GM23248 (cell line): ENCODE measurements at regions not wholly inside any gene's neighbourhood (a gene's known extent, or its start where the extent isn't known, plus 50 kb on each side); places are given as distances from the start of the nearest gene placed in this dataset.

Source experiments
- DNase-seq: peaks from one replicate; pipeline ENCODE4 v3.0.0-alpha.2; 2015
- H2AFZ ChIP-seq: fragments of 200-600 bp; sonication (generic); 2 replicates; pipeline ENCODE4 v1.6.1; 2016; ENCODE audit warnings: antibody characterized with exemption
- H3F3A ChIP-seq: fragments of 200-600 bp; sonication (generic); 2 replicates; pipeline ENCODE4 v1.6.1; 2016; ENCODE audit warnings: mild to moderate bottlenecking, antibody characterized with exemption, mixed run types; ENCODE audit not compliant: insufficient read depth
- H3K27ac ChIP-seq: fragments of 200-600 bp; sonication (generic); 2 replicates; pipeline ENCODE4 v1.5.1; 2016; ENCODE audit warnings: mild to moderate bottlenecking
- H3K27me3 ChIP-seq: fragments of 200-600 bp; sonication (generic); replicated peaks from 2 replicates; pipeline ENCODE4 v1.6.1; 2016; ENCODE audit warnings: mild to moderate bottlenecking; ENCODE audit not compliant: insufficient read depth
- H3K36me3 ChIP-seq: fragments of 200-600 bp; sonication (generic); 2 replicates; pipeline ENCODE4 v1.6.1; 2016; ENCODE audit warnings: low read depth, mild to moderate bottlenecking
- H3K4me1 ChIP-seq: fragments of 200-600 bp; sonication (generic); 2 replicates; pipeline ENCODE4 v1.6.1; 2016; ENCODE audit warnings: mild to moderate bottlenecking; ENCODE audit not compliant: insufficient read depth
- H3K4me2 ChIP-seq: fragments of 200-600 bp; sonication (generic); one replicate; pipeline ENCODE4 v1.6.1; 2016; ENCODE audit warnings: mild to moderate bottlenecking; ENCODE audit not compliant: unreplicated experiment
- H3K4me3 ChIP-seq: fragments of 200-600 bp; sonication (generic); 2 replicates; pipeline ENCODE4 v1.5.1; 2016; ENCODE audit warnings: mild to moderate bottlenecking
- H3K79me2 ChIP-seq: fragments of 200-600 bp; sonication (generic); 2 replicates; pipeline ENCODE4 v1.6.1; 2016; ENCODE audit warnings: mild to moderate bottlenecking; ENCODE audit not compliant: insufficient read depth
- H3K9ac ChIP-seq: fragments of 200-600 bp; sonication (generic); 2 replicates; pipeline ENCODE4 v1.6.1; 2016; ENCODE audit warnings: mild to moderate bottlenecking
- H3K9me2 ChIP-seq: fragments of 200-600 bp; sonication (generic); 2 replicates; pipeline ENCODE4 v1.6.1; 2016; ENCODE audit warnings: mixed run types, mild to moderate bottlenecking, moderate library complexity; ENCODE audit not compliant: insufficient read depth
- H3K9me3 ChIP-seq: fragments of 200-600 bp; sonication (generic); one replicate; pipeline ENCODE4 v1.6.1; 2017; ENCODE audit warnings: low read depth
- H4K20me1 ChIP-seq: fragments of 200-600 bp; sonication (generic); 2 replicates; pipeline ENCODE4 v1.6.0; 2016; ENCODE audit not compliant: insufficient read depth
- EZH2 ChIP-seq: fragments of 200-600 bp; sonication (generic); IDR thresholded peaks from 2 replicates; pipeline ENCODE4 v1.6.1; 2018; ENCODE audit warnings: antibody characterized with exemption, mild to moderate bottlenecking; ENCODE audit not compliant: insufficient read depth, poor library complexity, severe bottlenecking
- EZH2phosphoT487 ChIP-seq: fragments of 200-600 bp; sonication (generic); IDR thresholded peaks from 2 replicates; pipeline ENCODE4 v1.6.1; 2018; ENCODE audit warnings: antibody characterized with exemption, moderate library complexity, mild to moderate bottlenecking, low read depth; ENCODE audit not compliant: insufficient read depth
- WGBS, 2 experiments: methylation state at CpG; one replicate each; pipeline ENCODE4 v1.1.6; 2015 to 2017; ENCODE audit warnings: low lambda C conversion rate in 2 of 2, low coverage in 1 of 2; ENCODE audit errors: missing lambda C conversion rate in 2 of 2; 5-methylcytosine and 5-hydroxymethylcytosine counted together
- in situ Hi-C: fragments of 300-500 bp; cut with MboI; formaldehyde crosslinking; loops from 2 replicates; pipeline ENCODE4 v1.15.0; 2020

DNA sequence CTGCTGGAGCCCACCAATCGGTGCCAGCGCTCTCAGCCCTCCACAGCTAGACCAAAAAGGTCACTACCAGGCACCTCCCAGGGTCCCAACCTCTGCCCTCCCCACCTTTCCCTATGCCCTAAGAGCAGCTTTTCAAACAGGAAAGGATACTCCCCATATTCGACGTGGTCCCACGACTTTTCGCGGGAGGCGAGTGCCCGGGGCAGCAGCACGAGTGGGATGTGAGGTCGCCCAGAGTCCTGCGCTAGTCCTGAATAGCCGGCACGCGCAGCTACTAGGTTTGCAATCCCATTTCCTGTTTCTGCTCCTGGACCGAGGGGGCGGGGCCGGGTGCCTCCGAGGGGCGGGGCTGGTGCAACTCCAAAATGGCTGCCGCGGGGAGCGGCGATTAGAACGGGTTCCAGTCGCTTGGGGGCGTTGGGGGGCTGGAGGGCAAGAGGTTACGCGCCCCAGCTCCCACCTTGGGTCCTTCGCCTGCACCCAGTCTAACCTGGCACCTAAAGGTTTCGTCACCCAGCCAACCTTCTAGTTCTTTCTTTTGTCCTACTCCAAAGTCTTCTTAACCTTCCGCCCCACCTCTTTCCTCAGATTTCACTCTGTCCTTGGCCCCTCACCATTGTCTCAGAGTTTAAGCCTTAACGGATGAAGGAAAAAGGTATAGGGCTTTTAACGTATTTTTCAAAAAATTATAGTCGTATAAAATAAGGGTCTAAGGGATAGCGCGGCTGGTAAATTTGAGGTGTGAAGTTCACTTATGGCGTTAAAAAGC is 85.0 kb upstream of the TENT5D start:
- TF ChIP-seq EZH2: no peak
- H3K9me3 ChIP-seq: no peaks in the 10 kb centered on the region
- H3K4me1 ChIP-seq: no peaks in the 10 kb centered on the region
- H3K4me2 ChIP-seq: no peak overlapping the region
- no peaks in the 10 kb centered on the region for H3K79me2 ChIP-seq
- H3K27me3 ChIP-seq: no peaks in the 10 kb centered on the region
- H4K20me1 ChIP-seq: no peaks in the 10 kb centered on the region
- no peaks in the 10 kb centered on the region for H3K9me2 ChIP-seq
- 43 to 45% methylated on average over 18 to 19 of the region's 38 CpGs for WGBS, 2 experiments
- DNase-seq: peak; percentile 21
- in situ Hi-C loops: no loop called here
- no peaks in the 10 kb centered on the region for H3K36me3 ChIP-seq
- H2AFZ ChIP-seq: no peak overlapping the region
- no peak overlapping the region for H3K27ac ChIP-seq
- H3F3A ChIP-seq: no peaks in the 10 kb centered on the region
- H3K9ac ChIP-seq: no peak overlapping the region
- no peak overlapping the region for H3K4me3 ChIP-seq

DNA sequence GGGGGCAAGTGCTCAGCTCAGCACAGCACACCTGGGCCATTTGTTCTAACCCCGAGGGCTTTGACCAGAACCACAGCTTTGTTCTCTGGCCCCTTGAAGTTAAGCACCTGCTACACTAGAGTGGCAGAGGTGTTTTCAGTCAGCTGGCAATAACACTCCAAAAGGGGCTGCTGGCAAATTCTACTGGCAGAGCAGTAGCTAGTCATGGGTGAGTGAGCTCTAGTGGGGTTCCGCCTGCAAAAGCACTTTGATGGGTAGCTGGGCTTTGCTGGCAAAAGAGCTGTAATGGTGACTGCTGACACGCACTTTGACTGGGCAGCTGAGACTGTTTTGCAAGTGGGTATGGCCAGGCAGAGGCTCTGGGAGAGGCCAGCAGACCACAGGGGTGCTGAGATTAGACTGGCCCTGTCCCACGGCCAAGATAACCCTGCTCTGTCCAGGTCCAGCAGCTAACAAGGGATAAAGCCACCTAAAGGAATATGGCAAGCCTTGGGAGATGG is 65.2 kb upstream of the TENT5D start:
- Histone ChIP-seq H3K27ac (no peak overlapping the region), H3K9me3 (no peaks in the 10 kb centered on the region), H3K9me2 (no peaks in the 10 kb centered on the region), H3K27me3 (no peaks in the 10 kb centered on the region), H3F3A (no peaks in the 10 kb centered on the region), H3K9ac (no peak overlapping the region), H3K36me3 (no peaks in the 10 kb centered on the region), H3K79me2 (no peaks in the 10 kb centered on the region), H2AFZ (no peak overlapping the region), H3K4me2 (no peak overlapping the region), H3K4me1 (no peaks in the 10 kb centered on the region), H4K20me1 (no peaks in the 10 kb centered on the region), H3K4me3 (no peak overlapping the region)
- in situ Hi-C loops: no loop called here
- DNase-seq: no peak
- WGBS, 2 experiments: 18% methylated on average over 3 to 4 of the region's 4 CpGs
- TF ChIP-seq EZH2 (no peak), EZH2phosphoT487 (no peak)
